IMR-90 (cell line): ENCODE measurements at regions not wholly inside any gene's neighbourhood (a gene's known extent, or its start where the extent isn't known, plus 50 kb on each side); places are given as distances from the start of the nearest gene placed in this dataset.

Experiments
- ATAC-seq: fragments of 200-7000 bp; cut with Tn5 transposase; 2 replicates; pipeline ENCODE4 v1.9.1; 2020; ENCODE audit warnings: low read depth, mild to moderate bottlenecking, moderate library complexity
- BruUV-seq: library from RNA; stranded (reverse); fragments of 400-500 nt; replicated peaks from 2 replicates; lab custom pipeline; 2021; lab: Mats Ljungman, UMichigan
- CTCF ChIA-PET: fragments of 300-600 bp; formaldehyde crosslinking; extraction: SDS; loops from one replicate; lab custom pipeline; 2021; ENCODE audit warnings: antibody characterized with exemption; lab: Yijun Ruan, JAX
- POLR2A ChIA-PET: fragments of 300-600 bp; sonication (Branson Sonifier 250); formaldehyde crosslinking; loops from one replicate; lab custom pipeline; 2022; ENCODE audit warnings: antibody characterized with exemption; ENCODE audit not compliant: unreplicated experiment; lab: Charles Lee
- DNase-seq: peaks from one replicate; pipeline ENCODE4 v3.0.0; 2013
- H2AFZ ChIP-seq: replicated peaks from 2 replicates; pipeline ENCODE3; 2013; ENCODE audit warnings: low read length, mild to moderate bottlenecking; ENCODE audit not compliant: poor library complexity
- H2AK5ac ChIP-seq: 2 replicates; pipeline ENCODE4 v1.6.1; 2013; ENCODE audit warnings: low read depth, low read length, inconsistent platforms
- H2AK9ac ChIP-seq: replicated peaks from 2 replicates; pipeline ENCODE3; 2013; ENCODE audit warnings: mild to moderate bottlenecking, low read depth, low read length, moderate library complexity; ENCODE audit not compliant: poor library complexity
- H2BK120ac ChIP-seq: 2 replicates; pipeline ENCODE4 v1.6.1; 2013; ENCODE audit warnings: low read depth, low read length, inconsistent platforms
- H2BK15ac ChIP-seq: 3 replicates; pipeline ENCODE4 v1.6.1; 2013; ENCODE audit warnings: low read depth, low read length, inconsistent platforms
- H2BK20ac ChIP-seq: 2 replicates; pipeline ENCODE4 v1.6.1; 2013; ENCODE audit warnings: low read depth, mild to moderate bottlenecking, inconsistent platforms, low read length, moderate library complexity
- H2BK5ac ChIP-seq: 2 replicates; pipeline ENCODE4 v1.6.1; 2013; ENCODE audit warnings: mild to moderate bottlenecking, low read depth, low read length, inconsistent platforms; ENCODE audit not compliant: poor library complexity, severe bottlenecking
- H3K14ac ChIP-seq: replicated peaks from 2 replicates; pipeline ENCODE4 v1.6.1; 2013; ENCODE audit warnings: low read depth, low read length, inconsistent platforms
- H3K18ac ChIP-seq: 2 replicates; pipeline ENCODE4 v1.6.1; 2013; ENCODE audit warnings: low read depth, low read length, control low read depth
- H3K23ac ChIP-seq: 2 replicates; pipeline ENCODE4 v1.6.1; 2013; ENCODE audit warnings: low read depth, low read length, inconsistent platforms
- H3K27ac ChIP-seq: 2 replicates; pipeline ENCODE4 v1.5.1; 2013; ENCODE audit warnings: mild to moderate bottlenecking, control low read depth, low read length; ENCODE audit not compliant: insufficient read depth
- H3K27me3 ChIP-seq: 2 replicates; pipeline ENCODE4 v1.6.1; 2013; ENCODE audit warnings: low read length; ENCODE audit not compliant: control insufficient read depth, insufficient read depth
- H3K36me3 ChIP-seq: 2 replicates; pipeline ENCODE4 v1.6.1; 2013; ENCODE audit warnings: low read length, mixed read lengths; ENCODE audit not compliant: control insufficient read depth, insufficient read depth
- H3K4ac ChIP-seq: 2 replicates; pipeline ENCODE4 v1.6.1; 2013; ENCODE audit warnings: low read depth, low read length, inconsistent platforms
- H3K4me1 ChIP-seq: 2 replicates; pipeline ENCODE4 v1.6.1; 2013; ENCODE audit warnings: low read length, mixed read lengths; ENCODE audit not compliant: control insufficient read depth, insufficient read depth
- H3K4me2 ChIP-seq: 2 replicates; pipeline ENCODE4 v1.6.1; 2013; ENCODE audit warnings: low read depth, mild to moderate bottlenecking, control low read depth, low read length, moderate library complexity
- H3K4me3 ChIP-seq: 2 replicates; pipeline ENCODE4 v1.5.1; 2013; ENCODE audit warnings: low read depth, mild to moderate bottlenecking, control low read depth, low read length, moderate library complexity; ENCODE audit not compliant: insufficient read depth
- H3K56ac ChIP-seq: 2 replicates; pipeline ENCODE4 v1.6.1; 2013; ENCODE audit warnings: low read length, inconsistent platforms; ENCODE audit not compliant: insufficient read depth; ENCODE audit errors: extremely low read depth
- H3K79me1 ChIP-seq, 2 experiments: 2 replicates each; pipeline ENCODE4 v1.6.1; 2013; ENCODE audit warnings: low read length in 2 of 2, inconsistent platforms in 1 of 2, low read depth in 1 of 2
- H3K9ac ChIP-seq: 2 replicates; pipeline ENCODE4 v1.6.1; 2013; ENCODE audit warnings: low read depth, low read length, control low read depth
- H3K9me1 ChIP-seq: 2 replicates; pipeline ENCODE4 v1.6.1; 2013; ENCODE audit warnings: low read length, inconsistent platforms; ENCODE audit not compliant: insufficient read depth
- H3K9me3 ChIP-seq: 2 replicates; pipeline ENCODE4 v1.6.1; 2013; ENCODE audit warnings: low read length; ENCODE audit not compliant: control insufficient read depth, insufficient read depth
- H4K20me1 ChIP-seq: 2 replicates; pipeline ENCODE4 v1.6.1; 2013; ENCODE audit warnings: low read length, inconsistent platforms; ENCODE audit not compliant: insufficient read depth
- H4K5ac ChIP-seq: 2 replicates; pipeline ENCODE4 v1.6.1; 2013; ENCODE audit warnings: mild to moderate bottlenecking, low read depth, low read length, control low read depth
- H4K8ac ChIP-seq, 2 experiments: 2 replicates each; pipeline ENCODE4 v1.6.1; 2013; ENCODE audit warnings: low read depth in 2 of 2, low read length in 2 of 2, control low read depth in 1 of 2, inconsistent platforms in 1 of 2
- H4K91ac ChIP-seq: 2 replicates; pipeline ENCODE4 v1.6.1; 2013; ENCODE audit warnings: low read depth, low read length, inconsistent platforms; ENCODE audit not compliant: insufficient read depth
- BHLHE40 ChIP-seq: fragments of 150-350 bp; IDR thresholded peaks from 2 replicates; pipeline ENCODE4 v1.6.1; 2016; ENCODE audit warnings: mild to moderate bottlenecking, low read depth, low read length
- CEBPB ChIP-seq: IDR thresholded peaks from 2 replicates; pipeline ENCODE4 v1.6.1; 2012; ENCODE audit warnings: low read depth, low read length, improper control_type of control experiment
- CHD1 ChIP-seq: IDR thresholded peaks from 2 replicates; pipeline ENCODE4 v1.6.1; 2012; ENCODE audit warnings: low read depth, low read length, improper control_type of control experiment
- CTCF ChIP-seq: conservative IDR thresholded peaks from 2 replicates; pipeline ENCODE4 v1.5.1; 2012; ENCODE audit warnings: mild to moderate bottlenecking, low read depth, low read length, improper control_type of control experiment
- ELK1 ChIP-seq: fragments of 150-350 bp; IDR thresholded peaks from 2 replicates; pipeline ENCODE4 v1.6.1; 2016; ENCODE audit warnings: low read depth, mild to moderate bottlenecking, low read length, moderate library complexity, borderline replicate concordance
- FOS ChIP-seq: fragments of 150-350 bp; IDR thresholded peaks from 2 replicates; pipeline ENCODE4 v1.6.1; 2016; ENCODE audit warnings: low read depth, low read length
- MAFK ChIP-seq: IDR thresholded peaks from 2 replicates; pipeline ENCODE4 v1.6.1; 2012; ENCODE audit warnings: low read depth, low read length, improper control_type of control experiment
- MAZ ChIP-seq: IDR thresholded peaks from 2 replicates; pipeline ENCODE4 v1.6.1; 2012; ENCODE audit warnings: low read depth, mild to moderate bottlenecking, low read length, improper control_type of control experiment, moderate library complexity, borderline replicate concordance
- MXI1 ChIP-seq: IDR thresholded peaks from 2 replicates; pipeline ENCODE4 v1.6.1; 2012; ENCODE audit warnings: low read depth, mild to moderate bottlenecking, low read length, moderate library complexity, borderline replicate concordance
- NFE2L2 ChIP-seq: fragments of 150-350 bp; IDR thresholded peaks from 2 replicates; pipeline ENCODE4 v1.6.1; 2016; ENCODE audit warnings: low read depth, mild to moderate bottlenecking, low read length
- POLR2A ChIP-seq: IDR thresholded peaks from 2 replicates; pipeline ENCODE4 v1.6.1; 2012; ENCODE audit warnings: mild to moderate bottlenecking, low read depth, low read length
- RAD21 ChIP-seq: IDR thresholded peaks from 2 replicates; pipeline ENCODE4 v1.6.1; 2012; ENCODE audit warnings: low read length, improper control_type of control experiment
- RCOR1 ChIP-seq: IDR thresholded peaks from 2 replicates; pipeline ENCODE4 v1.6.1; 2012; ENCODE audit warnings: mild to moderate bottlenecking, low read length, improper control_type of control experiment; ENCODE audit not compliant: insufficient replicate concordance
- RFX5 ChIP-seq: IDR thresholded peaks from 2 replicates; pipeline ENCODE4 v1.8.0; 2012; ENCODE audit warnings: low read depth, mild to moderate bottlenecking, low read length, moderate library complexity
- SMC3 ChIP-seq: fragments of 150-350 bp; IDR thresholded peaks from 2 replicates; pipeline ENCODE4 v1.6.1; 2016; ENCODE audit warnings: low read depth, mild to moderate bottlenecking, antibody characterized with exemption, low read length, moderate library complexity
- USF2 ChIP-seq: fragments of 150-350 bp; IDR thresholded peaks from 2 replicates; pipeline ENCODE4 v1.6.1; 2017; ENCODE audit warnings: mild to moderate bottlenecking, antibody characterized with exemption, low read length, low read depth
- WGBS, 2 experiments: methylation state at CpG; one replicate each; pipeline versions ENCODE4 v1.1.5 to v1.1.7; 2013; ENCODE audit warnings: missing lambda C conversion rate in 2 of 2; ENCODE audit not compliant: insufficient read length in 1 of 2; ENCODE audit errors: extremely low coverage in 2 of 2; 5-methylcytosine and 5-hydroxymethylcytosine counted together
- dilution Hi-C: fragments of 300-500 bp; cut with HindIII; formaldehyde crosslinking; loops from one replicate; pipeline ENCODE4 v1.14.3; 2018; ENCODE audit warnings: low sequenced_read_pairs; ENCODE audit not compliant: unreplicated experiment
- in situ Hi-C: fragments of 300-500 bp; cut with MboI; formaldehyde crosslinking; loops from 3 replicates; pipeline ENCODE4 v1.14.3; 2019; ENCODE audit warnings: low sequenced_read_pairs, inconsistent platforms, mixed read lengths
- intact Hi-C: fragments of 100-400 bp; cut with micrococcal nuclease; formaldehyde crosslinking; loops from 2 replicates; pipeline ENCODE4 v1.10.0; 2022

GRCh38 chr5:175819090-175819425, 52.3 kb upstream of the CPLX2 start:
- H2AK5ac ChIP-seq: no peak overlapping the region
- H4K20me1 ChIP-seq: no peaks in the 10 kb centered on the region
- ChIA-PET POLR2A (no interaction called here), CTCF (no interaction called here)
- peaks cover 6% of the 10 kb centered on the region; the same call in 1 of the 2 replicates for H3K4me1 ChIP-seq
- no peak overlapping the region for H2BK5ac ChIP-seq
- no peak overlapping the region for H3K56ac ChIP-seq
- no peak overlapping the region for H4K5ac ChIP-seq
- H3K27me3 ChIP-seq: peaks cover 2% of the 10 kb centered on the region
- no peak overlapping the region for H3K14ac ChIP-seq
- no peak overlapping the region for H2BK15ac ChIP-seq
- no peak overlapping the region for H3K4me3 ChIP-seq
- in situ Hi-C loops: no loop called here
- BruUV-seq: no TSS peak
- H3K79me1 ChIP-seq: no peaks in the 10 kb centered on the region
- no peak overlapping the region for H2AK9ac ChIP-seq
- H2BK120ac ChIP-seq: no peak overlapping the region
- no peak overlapping the region for H3K4me2 ChIP-seq
- TF ChIP-seq RAD21 (no peak), RCOR1 (no peak), CTCF (no peak), NFE2L2 (no peak), MAZ (no peak), SMC3 (no peak), CEBPB (no peak), FOS (no peak), USF2 (no peak), BHLHE40 (no peak), POLR2A (no peak), MAFK (no peak), ELK1 (no peak), CHD1 (no peak), MXI1 (no peak), RFX5 (no peak)
- DNase-seq: no peak
- no peak overlapping the region for H3K18ac ChIP-seq
- H2AFZ ChIP-seq: no peak overlapping the region
- ATAC-seq: no peak
- dilution Hi-C loops: no loop called here
- WGBS, 2 experiments: 20% methylated on average over 1 of the region's 6 CpGs; no CpG with 5 or more reads in 1 of the 2 experiments
- no peak overlapping the region for H3K23ac ChIP-seq
- no peak overlapping the region for H3K4ac ChIP-seq
- H4K91ac ChIP-seq: no peak overlapping the region
- H4K8ac ChIP-seq: no peak overlapping the region
- intact Hi-C loops: no loop called here
- no peaks in the 10 kb centered on the region for H3K36me3 ChIP-seq
- no peak overlapping the region for H2BK20ac ChIP-seq
- no peak overlapping the region for H3K9ac ChIP-seq
- no peaks in the 10 kb centered on the region for H3K9me3 ChIP-seq
- no peak overlapping the region for H3K27ac ChIP-seq
- no peaks in the 10 kb centered on the region for H3K9me1 ChIP-seq
